ENCODE measurements at regions not wholly inside any gene's neighbourhood (a gene's known extent, or its start where the extent isn't known, plus 50 kb on each side); places are given as distances from the start of the nearest gene placed in this dataset.
"Not testable (repeated sequence)": the region's sequence is repeated elsewhere in the genome, so short reads cannot be mapped to it uniquely, and the experiment has no call there.

DNA sequence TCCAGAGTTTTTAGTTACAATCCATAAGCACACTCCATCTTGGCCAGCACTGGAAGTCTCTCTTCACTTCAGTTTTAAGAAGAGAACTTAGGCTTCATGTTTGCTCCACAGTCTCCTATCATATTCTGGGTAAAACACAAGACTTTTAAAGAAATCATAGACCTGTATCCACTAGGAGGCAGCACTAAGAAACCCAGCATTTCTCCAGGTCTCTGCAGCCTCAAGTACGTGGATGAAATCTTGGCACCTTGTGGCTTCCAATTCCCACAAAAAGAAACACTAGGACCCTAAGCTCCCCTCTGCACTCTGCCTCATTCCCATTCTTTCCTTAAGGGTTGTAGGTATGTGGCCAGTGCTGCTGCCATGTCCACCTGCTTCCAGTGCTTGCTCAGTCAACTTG is 367.3 kb upstream of the CASK start:
- TF ChIP-seq, protein P1, sequence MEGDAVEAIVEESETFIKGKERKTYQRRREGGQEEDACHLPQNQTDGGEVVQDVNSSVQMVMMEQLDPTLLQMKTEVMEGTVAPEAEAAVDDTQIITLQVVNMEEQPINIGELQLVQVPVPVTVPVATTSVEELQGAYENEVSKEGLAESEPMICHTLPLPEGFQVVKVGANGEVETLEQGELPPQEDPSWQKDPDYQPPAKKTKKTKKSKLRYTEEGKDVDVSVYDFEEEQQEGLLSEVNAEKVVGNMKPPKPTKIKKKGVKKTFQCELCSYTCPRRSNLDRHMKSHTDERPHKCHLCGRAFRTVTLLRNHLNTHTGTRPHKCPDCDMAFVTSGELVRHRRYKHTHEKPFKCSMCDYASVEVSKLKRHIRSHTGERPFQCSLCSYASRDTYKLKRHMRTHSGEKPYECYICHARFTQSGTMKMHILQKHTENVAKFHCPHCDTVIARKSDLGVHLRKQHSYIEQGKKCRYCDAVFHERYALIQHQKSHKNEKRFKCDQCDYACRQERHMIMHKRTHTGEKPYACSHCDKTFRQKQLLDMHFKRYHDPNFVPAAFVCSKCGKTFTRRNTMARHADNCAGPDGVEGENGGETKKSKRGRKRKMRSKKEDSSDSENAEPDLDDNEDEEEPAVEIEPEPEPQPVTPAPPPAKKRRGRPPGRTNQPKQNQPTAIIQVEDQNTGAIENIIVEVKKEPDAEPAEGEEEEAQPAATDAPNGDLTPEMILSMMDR (IDR thresholded peaks at IDR 0.05) = peak in 5 of 7 experiments; percentile 7 to 39 (median 23)
- TF ChIP-seq POLR2A (IDR thresholded peaks at IDR 0.05) = no peak
- 8 to 10% methylated on average over 1 of the region's 1 CpG for WGBS, 2 donors
- no peak for ATAC-seq

DNA sequence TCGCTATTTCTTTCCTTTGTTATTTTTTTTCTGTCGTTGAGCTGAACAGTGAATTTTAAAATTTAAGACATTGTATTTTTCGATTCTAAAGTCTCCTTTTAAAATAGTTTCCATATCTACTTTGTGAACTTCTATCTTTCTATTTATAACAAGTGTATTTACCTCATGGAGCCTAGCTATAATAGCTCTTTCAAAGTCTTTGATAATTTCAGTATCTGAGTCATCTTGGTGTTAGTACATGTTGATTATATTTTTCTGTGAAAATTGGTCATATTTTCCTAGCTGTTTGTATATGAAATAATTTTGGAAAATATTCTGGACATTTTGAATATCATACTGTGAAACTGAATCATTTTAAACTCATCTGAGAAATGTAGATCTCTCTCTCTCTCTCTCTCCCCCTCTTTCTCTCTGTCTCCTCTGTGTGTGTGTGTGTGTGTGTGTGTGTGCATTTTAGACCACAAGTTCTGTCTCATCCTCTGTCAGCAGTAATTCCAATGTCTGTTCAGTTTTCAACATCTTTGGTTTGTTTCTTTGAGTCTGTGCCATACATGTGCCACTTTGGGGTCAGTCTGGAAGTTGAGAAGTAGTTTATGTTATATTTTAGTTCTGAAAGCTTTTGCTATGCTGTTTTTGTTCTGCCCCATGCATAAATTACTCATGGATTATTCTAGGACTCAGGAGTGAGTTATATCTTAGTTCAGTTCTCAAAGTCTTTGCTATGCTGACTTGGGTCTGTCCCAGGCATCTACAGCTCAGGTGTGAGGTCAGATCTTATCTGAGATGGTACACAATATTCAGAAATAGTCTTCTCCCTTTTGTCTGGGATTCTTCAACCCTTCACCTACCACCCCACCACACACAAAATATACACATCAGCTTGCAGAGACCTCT is 366.4 kb upstream of the CASK start:
- Histone ChIP-seq H3K4me1 (no peaks in the 10 kb centered on the region), H3K36me3 (replicated peaks in 1 of 2; ENCODE audit: insufficient read depth in 1 of 2, low read depth in 2 of 2) (no peaks in the 10 kb centered on the region), H3K4me3 (no peak overlapping the region), H3K27ac (no peak overlapping the region), H3K9me3 (no peaks in the 10 kb centered on the region), H3K27me3 (no peaks in the 10 kb centered on the region)
- 66 to 69% methylated on average over 3 of the region's 3 CpGs for WGBS, 2 donors
- ATAC-seq (no peak), DNase-seq (no peak)
- TF ChIP-seq, protein P1 (IDR thresholded peaks at IDR 0.05) = no peak
- TF ChIP-seq POLR2A (IDR thresholded peaks at IDR 0.05) = no peak
- intact Hi-C loops (cut with DNase I) = no loop called here

More for the DNA sequence above, 367.3 kb upstream of the CASK start:
- intact Hi-C loops (cut with DNase I) = no loop called here
- H3K9me3 ChIP-seq = no peaks in the 10 kb centered on the region
- no peaks in the 10 kb centered on the region for H3K27me3 ChIP-seq
- no peaks in the 10 kb centered on the region for H3K36me3 ChIP-seq (replicated peaks in 1 of 2; ENCODE audit: insufficient read depth in 1 of 2, low read depth in 2 of 2)
- no peak overlapping the region for H3K4me3 ChIP-seq
- no peaks in the 10 kb centered on the region for H3K4me1 ChIP-seq
- no peak overlapping the region for H3K27ac ChIP-seq
- DNase-seq = peak in 1 of 4 donors; percentile 2

DNA sequence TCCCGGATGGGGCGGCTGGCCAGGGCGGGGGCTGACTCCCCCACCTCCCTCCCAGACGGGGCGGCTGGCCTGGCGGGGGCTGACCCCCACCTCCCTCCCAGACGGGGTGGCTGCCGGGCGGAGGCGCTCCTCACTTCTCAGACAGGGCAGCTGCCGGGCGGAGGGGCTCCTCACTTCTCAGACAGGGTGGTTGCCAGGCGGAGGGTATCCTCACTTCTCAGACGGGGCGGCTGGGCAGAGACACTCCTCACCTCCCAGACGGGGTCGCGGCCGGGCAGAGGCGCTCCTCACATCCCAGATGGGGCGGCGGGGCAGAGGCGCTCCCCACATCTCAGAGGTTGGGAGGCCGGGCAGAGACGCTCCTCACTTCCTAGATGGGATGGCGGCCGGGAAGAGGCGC is 362.3 kb upstream of the CASK start:
- H3K27me3 ChIP-seq; H3K4me3 ChIP-seq; intact Hi-C loops (cut with DNase I); ATAC-seq; H3K4me1 ChIP-seq; DNase-seq; H3K9me3 ChIP-seq; H3K36me3 ChIP-seq (replicated peaks in 1 of 2; ENCODE audit: insufficient read depth in 1 of 2, low read depth in 2 of 2); H3K27ac ChIP-seq: not testable (repeated sequence)
- WGBS, 2 donors = 100% methylated on average over 3 of the region's 28 CpGs; no CpG with 5 or more reads in 1 of the 2 donors

DNA sequence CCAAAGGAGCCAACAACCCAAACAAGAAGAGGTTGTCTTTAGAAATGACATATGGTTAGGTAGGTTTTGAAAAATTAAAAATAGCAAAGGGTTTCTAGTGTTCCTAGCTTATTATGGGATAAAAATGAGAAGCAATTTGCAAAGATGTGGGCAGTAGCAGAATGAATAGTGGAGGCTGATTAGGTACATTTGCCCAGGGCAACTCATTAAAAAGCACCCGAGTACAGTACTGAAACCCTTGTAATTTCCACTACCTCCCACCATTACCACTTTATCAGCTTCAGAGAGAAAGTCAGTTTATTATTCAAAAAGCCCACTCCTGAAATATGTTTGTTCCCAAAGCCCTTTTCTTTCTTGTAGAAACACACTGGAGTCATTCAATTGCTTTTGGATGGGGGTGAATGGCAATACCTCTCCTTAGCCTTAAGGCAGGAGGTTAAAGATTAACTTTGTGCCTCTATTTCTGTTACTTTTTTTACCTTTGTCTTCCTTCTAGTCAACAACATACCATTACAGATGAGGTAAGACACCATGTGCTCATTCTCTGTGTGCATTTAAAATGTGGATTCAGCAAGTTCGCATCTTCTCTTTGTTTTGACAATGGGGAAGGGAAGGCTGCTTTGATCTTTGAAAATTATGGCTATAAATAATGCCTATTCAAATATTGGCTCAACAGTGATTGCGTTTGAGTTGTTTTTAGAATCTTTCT is 353.8 kb upstream of the CASK start:
- Histone ChIP-seq H3K27ac (no peak overlapping the region), H3K9me3 (no peaks in the 10 kb centered on the region), H3K4me3 (no peak overlapping the region), H3K36me3 (replicated peaks in 1 of 2; ENCODE audit: insufficient read depth in 1 of 2, low read depth in 2 of 2) (no peaks in the 10 kb centered on the region), H3K4me1 (no peaks in the 10 kb centered on the region), H3K27me3 (no peaks in the 10 kb centered on the region)
- WGBS, 2 donors = 52 to 53% methylated on average over 3 of the region's 3 CpGs
- no peak for DNase-seq
- no peak for ATAC-seq
- intact Hi-C loops (cut with DNase I) = no loop called here
- TF ChIP-seq POLR2A (IDR thresholded peaks at IDR 0.05) = no peak
- TF ChIP-seq, protein P1 (IDR thresholded peaks at IDR 0.05) = no peak

DNA sequence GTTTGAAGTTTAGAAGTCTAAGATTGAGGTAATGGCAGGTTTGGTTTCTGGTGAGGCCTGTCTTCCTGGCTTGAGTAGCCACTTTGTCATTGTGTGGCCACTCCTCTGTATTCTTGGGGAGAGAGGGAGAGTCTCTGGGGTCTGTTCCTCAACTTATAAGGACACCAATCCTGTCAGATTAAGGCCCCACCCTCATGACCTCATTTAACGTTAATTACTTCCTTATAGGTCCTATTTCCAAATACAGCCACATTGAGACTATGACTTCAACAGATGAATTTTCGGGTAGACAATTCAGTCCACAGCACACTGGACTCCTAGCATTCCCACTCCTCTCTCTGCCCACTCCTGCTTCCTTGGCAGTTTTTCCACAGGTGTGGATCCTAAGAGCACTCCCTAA is 350.8 kb upstream of the CASK start:
- H3K4me3 ChIP-seq = no peak overlapping the region
- H3K27ac ChIP-seq = no peak overlapping the region
- DNase-seq = no peak
- H3K4me1 ChIP-seq = no peaks in the 10 kb centered on the region
- intact Hi-C loops (cut with DNase I) = no loop called here
- 26% methylated on average over 2 of the region's 2 CpGs; no CpG with 5 or more reads in 1 of the 2 donors for WGBS, 2 donors
- H3K27me3 ChIP-seq = no peaks in the 10 kb centered on the region
- no peaks in the 10 kb centered on the region for H3K9me3 ChIP-seq
- no peak for TF ChIP-seq POLR2A (IDR thresholded peaks at IDR 0.05)
- TF ChIP-seq, protein P1 (IDR thresholded peaks at IDR 0.05) = no peak
- ATAC-seq = no peak
- H3K36me3 ChIP-seq (replicated peaks in 1 of 2; ENCODE audit: insufficient read depth in 1 of 2, low read depth in 2 of 2) = no peaks in the 10 kb centered on the region
